ENCODE measurements at regions not wholly inside any gene's neighbourhood (a gene's known extent, or its start where the extent isn't known, plus 50 kb on each side); places are given as distances from the start of the nearest gene placed in this dataset.

DNA sequence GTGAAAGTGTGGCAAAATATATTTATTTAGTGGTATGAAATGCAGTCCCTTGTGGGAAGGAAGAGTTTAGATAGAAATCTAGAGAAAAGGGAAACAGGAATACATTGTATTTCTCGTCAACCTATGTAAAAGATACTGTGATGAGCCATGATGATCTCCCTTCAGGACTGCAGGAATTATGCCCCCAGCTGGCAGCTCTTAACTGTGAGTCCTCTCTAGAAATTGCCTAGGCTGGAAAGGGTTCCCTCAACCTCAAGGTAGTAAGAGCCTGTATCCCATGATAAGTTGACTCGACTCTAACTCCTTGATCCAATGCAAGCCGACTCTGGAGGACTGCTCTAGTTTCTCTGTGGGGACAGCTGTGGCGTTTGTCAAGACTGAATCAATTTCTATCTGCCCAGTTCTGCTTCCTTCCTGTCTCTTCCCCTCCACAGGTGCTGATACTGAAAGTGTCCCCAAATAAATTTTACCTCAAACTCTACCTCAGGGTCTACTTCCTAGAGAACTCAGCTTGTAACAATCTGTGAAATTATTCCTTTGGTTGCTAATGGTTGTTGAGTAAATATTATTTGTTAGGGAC is 897.3 kb downstream of the METTL15 start:
- TF ChIP-seq, protein P1, sequence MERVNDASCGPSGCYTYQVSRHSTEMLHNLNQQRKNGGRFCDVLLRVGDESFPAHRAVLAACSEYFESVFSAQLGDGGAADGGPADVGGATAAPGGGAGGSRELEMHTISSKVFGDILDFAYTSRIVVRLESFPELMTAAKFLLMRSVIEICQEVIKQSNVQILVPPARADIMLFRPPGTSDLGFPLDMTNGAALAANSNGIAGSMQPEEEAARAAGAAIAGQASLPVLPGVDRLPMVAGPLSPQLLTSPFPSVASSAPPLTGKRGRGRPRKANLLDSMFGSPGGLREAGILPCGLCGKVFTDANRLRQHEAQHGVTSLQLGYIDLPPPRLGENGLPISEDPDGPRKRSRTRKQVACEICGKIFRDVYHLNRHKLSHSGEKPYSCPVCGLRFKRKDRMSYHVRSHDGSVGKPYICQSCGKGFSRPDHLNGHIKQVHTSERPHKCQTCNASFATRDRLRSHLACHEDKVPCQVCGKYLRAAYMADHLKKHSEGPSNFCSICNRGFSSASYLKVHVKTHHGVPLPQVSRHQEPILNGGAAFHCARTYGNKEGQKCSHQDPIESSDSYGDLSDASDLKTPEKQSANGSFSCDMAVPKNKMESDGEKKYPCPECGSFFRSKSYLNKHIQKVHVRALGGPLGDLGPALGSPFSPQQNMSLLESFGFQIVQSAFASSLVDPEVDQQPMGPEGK (CRISPR knock-in tag; IDR thresholded peaks at IDR 0.05; ENCODE audit: borderline replicate concordance): no peak
- TF ChIP-seq CSDC2 (CRISPR knock-in tag; IDR thresholded peaks at IDR 0.05): no peak
- TF ChIP-seq RARB (CRISPR knock-in tag; IDR thresholded peaks at IDR 0.05): no peak
- no peak for TF ChIP-seq TOX (CRISPR knock-in tag; IDR thresholded peaks at IDR 0.05; ENCODE audit: borderline replicate concordance)
- ATAC-seq: no peak

DNA sequence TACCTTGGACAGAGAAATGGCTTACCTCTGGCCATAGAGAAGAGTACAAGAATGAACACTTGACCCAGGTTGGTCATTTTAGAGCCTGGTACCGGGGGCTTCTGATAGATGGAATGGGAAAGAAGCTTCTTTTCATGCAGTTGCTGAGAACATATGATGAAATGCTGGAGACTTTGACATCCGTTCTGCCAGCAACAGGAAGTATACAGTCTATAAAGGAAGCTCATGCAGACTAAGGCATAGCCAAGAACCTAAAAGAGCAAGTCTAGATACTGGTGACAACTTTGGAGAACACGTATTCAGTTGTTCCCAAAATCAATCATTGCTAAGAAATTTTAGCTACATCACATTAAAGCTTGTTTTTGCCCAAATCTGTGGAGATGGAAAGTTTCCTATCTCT is 894.6 kb downstream of the METTL15 start:
- ATAC-seq: no peak
- TF ChIP-seq, protein P2, sequence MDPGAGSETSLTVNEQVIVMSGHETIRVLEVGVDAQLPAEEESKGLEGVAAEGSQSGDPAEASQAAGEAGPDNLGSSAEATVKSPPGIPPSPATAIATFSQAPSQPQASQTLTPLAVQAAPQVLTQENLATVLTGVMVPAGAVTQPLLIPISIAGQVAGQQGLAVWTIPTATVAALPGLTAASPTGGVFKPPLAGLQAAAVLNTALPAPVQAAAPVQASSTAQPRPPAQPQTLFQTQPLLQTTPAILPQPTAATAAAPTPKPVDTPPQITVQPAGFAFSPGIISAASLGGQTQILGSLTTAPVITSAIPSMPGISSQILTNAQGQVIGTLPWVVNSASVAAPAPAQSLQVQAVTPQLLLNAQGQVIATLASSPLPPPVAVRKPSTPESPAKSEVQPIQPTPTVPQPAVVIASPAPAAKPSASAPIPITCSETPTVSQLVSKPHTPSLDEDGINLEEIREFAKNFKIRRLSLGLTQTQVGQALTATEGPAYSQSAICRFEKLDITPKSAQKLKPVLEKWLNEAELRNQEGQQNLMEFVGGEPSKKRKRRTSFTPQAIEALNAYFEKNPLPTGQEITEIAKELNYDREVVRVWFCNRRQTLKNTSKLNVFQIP (CRISPR knock-in tag; IDR thresholded peaks at IDR 0.05; ENCODE audit: borderline replicate concordance, low read depth): no peak
- TF ChIP-seq ZNF8 (CRISPR knock-in tag; IDR thresholded peaks at IDR 0.05) (no peak), ZFP30 (CRISPR knock-in tag; IDR thresholded peaks at IDR 0.05) (no peak), GLIS3 (CRISPR knock-in tag; IDR thresholded peaks at IDR 0.05) (no peak), ARNTL (CRISPR knock-in tag; IDR thresholded peaks at IDR 0.05; ENCODE audit: borderline replicate concordance, low read depth) (no peak), TCF4 (CRISPR knock-in tag; IDR thresholded peaks at IDR 0.05; ENCODE audit: borderline replicate concordance) (no peak), ZNF565 (CRISPR knock-in tag; conservative IDR thresholded peaks at IDR 0.05; ENCODE audit: low read depth) (no peak), SNAI2 (CRISPR knock-in tag; IDR thresholded peaks at IDR 0.05) (no peak), ZC3H10 (CRISPR knock-in tag; IDR thresholded peaks at IDR 0.05) (no peak), RARB (CRISPR knock-in tag; IDR thresholded peaks at IDR 0.05) (no peak), PPARA (CRISPR knock-in tag; IDR thresholded peaks at IDR 0.05; ENCODE audit: borderline replicate concordance) (no peak), ZNF70 (CRISPR knock-in tag; IDR thresholded peaks at IDR 0.05) (no peak), OSR1 (CRISPR knock-in tag; IDR thresholded peaks at IDR 0.05) (no peak)
- TF ChIP-seq, protein P1 (CRISPR knock-in tag; IDR thresholded peaks at IDR 0.05; ENCODE audit: borderline replicate concordance): no peak
- TF ChIP-seq, protein P3, sequence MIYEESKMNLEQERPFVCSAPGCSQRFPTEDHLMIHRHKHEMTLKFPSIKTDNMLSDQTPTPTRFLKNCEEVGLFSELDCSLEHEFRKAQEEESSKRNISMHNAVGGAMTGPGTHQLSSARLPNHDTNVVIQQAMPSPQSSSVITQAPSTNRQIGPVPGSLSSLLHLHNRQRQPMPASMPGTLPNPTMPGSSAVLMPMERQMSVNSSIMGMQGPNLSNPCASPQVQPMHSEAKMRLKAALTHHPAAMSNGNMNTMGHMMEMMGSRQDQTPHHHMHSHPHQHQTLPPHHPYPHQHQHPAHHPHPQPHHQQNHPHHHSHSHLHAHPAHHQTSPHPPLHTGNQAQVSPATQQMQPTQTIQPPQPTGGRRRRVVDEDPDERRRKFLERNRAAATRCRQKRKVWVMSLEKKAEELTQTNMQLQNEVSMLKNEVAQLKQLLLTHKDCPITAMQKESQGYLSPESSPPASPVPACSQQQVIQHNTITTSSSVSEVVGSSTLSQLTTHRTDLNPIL (CRISPR knock-in tag; IDR thresholded peaks at IDR 0.05; ENCODE audit: low read depth): no peak
- TF ChIP-seq, protein P4, sequence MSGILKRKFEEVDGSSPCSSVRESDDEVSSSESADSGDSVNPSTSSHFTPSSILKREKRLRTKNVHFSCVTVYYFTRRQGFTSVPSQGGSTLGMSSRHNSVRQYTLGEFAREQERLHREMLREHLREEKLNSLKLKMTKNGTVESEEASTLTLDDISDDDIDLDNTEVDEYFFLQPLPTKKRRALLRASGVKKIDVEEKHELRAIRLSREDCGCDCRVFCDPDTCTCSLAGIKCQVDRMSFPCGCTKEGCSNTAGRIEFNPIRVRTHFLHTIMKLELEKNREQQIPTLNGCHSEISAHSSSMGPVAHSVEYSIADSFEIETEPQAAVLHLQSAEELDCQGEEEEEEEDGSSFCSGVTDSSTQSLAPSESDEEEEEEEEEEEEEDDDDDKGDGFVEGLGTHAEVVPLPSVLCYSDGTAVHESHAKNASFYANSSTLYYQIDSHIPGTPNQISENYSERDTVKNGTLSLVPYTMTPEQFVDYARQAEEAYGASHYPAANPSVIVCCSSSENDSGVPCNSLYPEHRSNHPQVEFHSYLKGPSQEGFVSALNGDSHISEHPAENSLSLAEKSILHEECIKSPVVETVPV (CRISPR knock-in tag; IDR thresholded peaks at IDR 0.05): no peak
- TF ChIP-seq, protein P5, sequence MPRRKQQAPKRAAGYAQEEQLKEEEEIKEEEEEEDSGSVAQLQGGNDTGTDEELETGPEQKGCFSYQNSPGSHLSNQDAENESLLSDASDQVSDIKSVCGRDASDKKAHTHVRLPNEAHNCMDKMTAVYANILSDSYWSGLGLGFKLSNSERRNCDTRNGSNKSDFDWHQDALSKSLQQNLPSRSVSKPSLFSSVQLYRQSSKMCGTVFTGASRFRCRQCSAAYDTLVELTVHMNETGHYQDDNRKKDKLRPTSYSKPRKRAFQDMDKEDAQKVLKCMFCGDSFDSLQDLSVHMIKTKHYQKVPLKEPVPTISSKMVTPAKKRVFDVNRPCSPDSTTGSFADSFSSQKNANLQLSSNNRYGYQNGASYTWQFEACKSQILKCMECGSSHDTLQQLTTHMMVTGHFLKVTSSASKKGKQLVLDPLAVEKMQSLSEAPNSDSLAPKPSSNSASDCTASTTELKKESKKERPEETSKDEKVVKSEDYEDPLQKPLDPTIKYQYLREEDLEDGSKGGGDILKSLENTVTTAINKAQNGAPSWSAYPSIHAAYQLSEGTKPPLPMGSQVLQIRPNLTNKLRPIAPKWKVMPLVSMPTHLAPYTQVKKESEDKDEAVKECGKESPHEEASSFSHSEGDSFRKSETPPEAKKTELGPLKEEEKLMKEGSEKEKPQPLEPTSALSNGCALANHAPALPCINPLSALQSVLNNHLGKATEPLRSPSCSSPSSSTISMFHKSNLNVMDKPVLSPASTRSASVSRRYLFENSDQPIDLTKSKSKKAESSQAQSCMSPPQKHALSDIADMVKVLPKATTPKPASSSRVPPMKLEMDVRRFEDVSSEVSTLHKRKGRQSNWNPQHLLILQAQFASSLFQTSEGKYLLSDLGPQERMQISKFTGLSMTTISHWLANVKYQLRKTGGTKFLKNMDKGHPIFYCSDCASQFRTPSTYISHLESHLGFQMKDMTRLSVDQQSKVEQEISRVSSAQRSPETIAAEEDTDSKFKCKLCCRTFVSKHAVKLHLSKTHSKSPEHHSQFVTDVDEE (CRISPR knock-in tag; IDR thresholded peaks at IDR 0.05): no peak
